GM21529 (cell line): ENCODE measurements at regions not wholly inside any gene's neighbourhood (a gene's known extent, or its start where the extent isn't known, plus 50 kb on each side); places are given as distances from the start of the nearest gene placed in this dataset.

Experiments
- ATAC-seq: cut with Tn5 transposase; IDR thresholded peaks from one replicate; pipeline ENCODE4 v1.9.1; 2021; ENCODE audit not compliant: unreplicated experiment

DNA sequence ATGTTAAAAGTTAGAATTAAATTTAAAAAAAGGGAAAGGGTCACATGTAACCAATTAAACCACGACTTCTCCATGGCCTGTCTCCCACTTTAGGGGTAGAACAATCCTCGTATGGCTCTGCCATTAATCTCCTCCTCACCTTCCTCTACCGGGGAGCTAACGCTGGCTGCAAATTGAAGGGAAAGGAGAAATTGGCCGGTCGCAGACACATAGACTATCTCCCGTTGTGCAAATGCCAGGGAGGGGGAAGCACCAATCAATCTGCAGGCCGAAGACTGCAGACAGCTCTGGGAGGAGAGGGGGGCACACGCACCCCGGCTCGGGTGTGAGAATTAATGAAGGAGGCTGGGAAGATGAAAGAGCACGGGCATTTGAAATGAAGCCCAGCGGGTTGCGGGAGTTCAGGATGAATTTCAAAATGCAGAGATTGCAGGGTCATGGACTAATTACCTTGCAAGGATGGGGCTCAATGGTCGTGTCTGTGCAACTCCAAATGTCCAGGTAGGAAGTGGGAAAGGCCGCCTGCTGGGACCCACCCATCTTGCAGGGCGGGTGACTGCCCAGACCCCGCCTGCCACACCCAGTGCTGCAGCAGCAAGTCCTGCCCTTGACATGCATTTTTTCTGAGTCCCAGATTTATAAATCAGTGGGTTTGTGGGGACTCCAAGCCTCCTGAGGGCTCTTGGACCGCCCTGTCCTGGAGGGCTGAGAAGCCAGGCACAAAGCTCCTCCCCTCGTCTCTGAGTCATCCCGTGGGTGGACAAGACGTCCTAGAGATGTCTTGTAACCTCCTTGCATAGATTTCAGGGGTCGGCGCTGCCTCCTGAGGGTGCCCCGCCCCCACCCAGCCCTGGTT is 534.2 kb downstream of the TBC1D22A start:
- no peak for ATAC-seq

DNA sequence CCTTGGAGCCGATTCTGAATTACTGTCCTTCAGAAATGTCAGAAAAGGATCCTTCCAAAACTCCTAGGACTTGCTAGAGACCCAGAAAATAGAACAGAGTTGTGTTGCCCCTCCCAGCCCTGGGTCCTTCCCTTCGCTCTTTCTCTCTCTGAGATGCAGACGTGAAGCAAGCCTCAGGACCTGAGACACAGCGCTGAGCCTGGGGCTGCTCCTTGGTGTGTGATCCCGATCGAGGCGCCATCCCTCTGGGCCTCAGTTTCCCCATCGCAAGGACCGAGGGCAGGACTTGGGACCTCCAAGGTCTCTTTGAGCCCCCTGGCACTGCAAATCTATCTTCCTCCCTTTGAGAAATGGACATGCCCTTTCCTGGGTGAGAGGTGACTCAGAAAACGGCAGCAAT is 533.5 kb downstream of the TBC1D22A start:
- ATAC-seq = no peak

DNA sequence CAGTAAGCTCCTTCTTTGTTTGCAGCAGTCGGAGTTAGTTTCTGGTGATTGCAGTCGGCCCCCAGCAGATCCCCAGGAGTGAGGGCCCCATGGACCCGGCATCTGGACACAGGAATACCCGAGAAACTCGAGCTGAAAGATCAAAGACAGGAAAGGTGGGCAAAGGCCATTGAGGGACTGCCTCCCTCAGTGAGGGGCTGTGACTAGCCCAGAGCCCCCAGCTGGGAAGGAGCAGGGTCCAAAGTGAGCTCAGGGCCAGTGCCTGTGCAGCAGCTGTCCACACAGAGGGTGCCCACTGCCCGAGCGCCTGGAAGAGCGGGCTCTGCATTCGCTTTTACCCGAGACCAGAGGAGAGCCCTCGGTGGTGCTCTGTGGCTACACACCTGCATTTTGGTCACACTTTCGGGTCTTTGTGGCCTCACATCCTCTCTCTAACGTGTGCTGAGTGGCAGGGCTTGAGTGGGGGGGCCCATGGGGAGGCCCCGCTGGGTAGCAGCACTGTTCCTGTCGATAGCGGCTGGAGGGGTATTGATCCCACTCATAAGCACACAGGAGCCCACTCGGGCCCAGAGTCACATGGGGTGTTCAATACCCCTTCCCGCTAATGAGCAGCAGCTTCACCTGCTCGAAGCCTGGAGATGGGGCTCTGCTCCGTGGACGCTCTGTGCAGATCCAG is 532.9 kb downstream of the TBC1D22A start:
- ATAC-seq = no peak

DNA sequence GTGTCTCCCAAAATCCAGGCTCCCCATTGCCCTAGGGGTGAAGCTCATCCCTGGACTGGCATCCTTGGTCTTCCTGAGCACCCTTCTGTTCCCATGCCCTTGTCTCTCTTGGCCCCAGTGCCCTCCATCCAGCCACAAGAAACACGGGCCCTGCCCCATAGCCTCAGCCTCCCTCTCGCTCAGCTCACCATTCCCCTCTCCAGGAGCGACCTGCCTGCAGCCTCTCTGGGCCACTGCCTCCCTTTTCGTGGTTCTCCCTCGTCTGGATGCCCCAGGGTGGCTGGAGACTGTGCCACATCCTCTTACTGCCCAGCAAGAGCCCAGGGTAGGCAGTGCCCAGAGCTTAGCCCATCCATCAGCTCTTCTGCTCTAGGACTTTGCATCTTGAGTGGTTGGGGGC is 532.1 kb downstream of the TBC1D22A start:
- ATAC-seq = no peak

DNA sequence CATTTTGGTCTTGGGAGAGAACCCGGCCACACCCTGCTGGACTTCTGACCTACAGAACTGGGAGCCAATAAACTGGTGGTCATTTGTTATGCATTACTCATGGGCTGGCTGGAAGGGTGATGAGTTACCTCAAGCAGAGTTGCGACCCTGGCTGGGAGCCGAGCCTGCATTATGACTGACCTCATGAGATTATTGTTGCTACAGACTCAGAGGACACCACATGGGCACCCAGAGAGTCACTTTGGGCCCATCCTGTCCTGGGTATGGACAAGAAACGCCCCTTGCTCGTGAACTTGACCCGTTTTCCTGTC is 531.7 kb downstream of the TBC1D22A start:
- no peak for ATAC-seq

DNA sequence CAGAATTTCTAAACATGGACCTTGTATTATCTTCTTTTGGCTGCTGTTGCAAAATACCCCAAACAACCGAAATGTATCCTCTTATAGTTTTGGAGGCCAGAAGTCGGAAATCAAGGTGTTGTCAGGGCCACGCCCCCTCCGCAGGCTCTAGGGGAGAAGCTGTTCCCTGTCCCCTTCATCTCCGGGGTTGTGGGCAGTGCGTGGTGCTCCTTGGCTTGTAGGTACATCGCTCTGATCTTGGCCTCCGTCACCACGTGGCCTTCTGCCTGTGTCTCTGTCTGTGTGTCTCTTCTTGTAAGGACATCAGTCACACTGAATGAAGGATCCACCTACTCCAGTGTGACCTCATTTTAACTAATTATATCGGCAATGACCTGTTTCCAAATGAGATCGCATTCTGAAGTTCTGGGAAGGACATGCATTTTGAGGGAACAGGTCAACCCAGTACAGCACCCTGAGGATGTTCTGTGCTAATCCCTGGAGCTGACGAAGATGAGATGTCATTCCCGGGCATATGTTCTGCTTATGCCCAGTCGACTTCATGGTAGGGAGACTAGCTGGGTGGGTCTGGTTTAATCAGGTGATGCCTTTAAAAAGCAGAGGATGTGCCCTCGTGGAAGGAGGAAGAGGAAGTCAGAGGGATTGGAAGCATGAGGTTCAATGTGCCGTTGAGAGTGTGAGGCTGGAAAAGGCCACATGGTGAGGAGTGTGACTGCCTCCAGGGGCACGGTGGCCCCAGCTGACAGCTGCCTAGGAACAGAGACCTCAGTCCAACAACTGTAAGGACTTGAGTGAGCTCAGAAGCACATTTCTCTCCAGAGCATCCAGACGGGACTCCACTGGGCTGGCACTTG is 531.1 kb downstream of the TBC1D22A start:
- ATAC-seq = no peak

DNA sequence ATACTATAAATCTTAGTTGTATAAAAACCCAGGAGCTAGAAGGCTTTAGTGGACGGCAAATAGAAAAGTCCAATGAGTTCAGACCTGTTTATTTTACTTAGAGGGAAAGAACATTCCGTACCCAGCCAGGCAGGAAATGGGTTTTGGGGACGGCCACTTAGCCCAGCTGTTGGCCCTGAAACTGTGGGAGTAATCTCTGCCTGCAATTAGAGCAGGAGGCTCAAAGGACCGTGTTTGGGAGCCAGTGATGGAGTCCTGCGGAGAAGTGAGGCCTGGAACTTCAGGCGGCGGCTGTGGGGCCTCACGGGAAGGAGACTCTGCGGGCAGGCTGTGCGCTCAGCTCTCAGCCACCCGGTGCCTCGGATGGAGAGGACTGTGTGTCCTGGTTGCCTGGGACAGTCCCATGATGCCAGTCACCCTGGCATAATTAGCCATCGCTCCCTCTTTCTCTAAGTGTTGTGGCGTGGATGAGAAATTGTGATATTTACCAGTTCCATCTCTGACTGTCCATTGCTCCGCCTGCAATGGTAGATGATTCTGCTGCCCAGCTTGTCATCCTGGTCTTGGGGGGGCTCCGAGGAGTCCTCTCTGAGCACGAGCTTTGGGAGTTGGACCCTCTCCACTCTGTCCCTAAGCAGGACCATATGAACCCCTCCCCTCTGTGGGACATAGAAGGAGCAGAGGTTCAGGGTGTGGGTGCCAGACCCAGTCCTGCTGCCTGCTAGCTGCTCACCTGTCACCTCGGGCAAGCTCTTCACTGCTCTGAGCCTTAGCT is 530.3 kb downstream of the TBC1D22A start:
- ATAC-seq = no peak

DNA sequence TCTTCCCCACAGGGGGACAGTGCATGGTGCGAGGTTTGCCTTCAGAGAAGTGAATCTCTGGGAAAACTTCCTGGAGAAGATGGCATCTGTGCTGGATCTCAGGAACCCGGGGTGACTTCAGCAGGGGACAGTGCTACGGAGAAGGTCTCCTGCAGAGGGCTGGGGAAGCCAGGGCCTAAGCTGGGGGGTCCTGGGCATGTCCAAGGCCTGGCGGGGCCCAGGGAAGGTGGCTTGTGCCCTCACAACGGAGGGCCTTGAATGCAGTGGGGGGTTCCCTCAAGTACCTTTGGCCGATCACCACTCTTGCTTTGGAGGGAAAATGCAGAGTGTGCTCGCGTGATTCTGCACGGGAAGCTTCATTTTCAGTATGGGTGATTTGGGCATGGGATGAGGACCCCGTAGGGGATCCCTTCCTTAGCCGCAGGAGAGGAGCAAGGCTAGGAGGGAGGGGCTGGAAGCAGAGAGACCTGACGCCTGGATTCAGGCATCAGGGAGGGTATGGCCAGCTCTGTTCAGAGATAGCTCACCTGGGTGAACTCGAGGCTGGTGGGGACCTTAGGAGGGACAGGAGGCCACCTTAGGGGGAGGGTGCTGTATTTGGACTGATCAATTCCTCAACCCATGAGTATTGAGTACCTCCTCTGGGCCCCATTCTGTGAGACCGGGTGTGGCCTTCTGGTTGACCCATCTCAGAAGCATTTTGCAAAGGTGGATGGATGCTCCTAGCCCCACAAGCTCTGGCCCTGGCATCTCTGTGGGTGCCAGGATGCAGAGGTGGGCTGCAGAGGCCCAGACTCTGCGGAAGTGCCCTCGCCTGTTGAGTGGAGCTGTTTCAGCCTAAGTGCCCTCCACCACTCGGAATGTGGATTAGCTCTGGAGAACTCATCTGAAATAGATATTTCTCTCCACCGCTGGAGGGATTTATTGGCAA is 529.4 kb downstream of the TBC1D22A start:
- no peak for ATAC-seq

DNA sequence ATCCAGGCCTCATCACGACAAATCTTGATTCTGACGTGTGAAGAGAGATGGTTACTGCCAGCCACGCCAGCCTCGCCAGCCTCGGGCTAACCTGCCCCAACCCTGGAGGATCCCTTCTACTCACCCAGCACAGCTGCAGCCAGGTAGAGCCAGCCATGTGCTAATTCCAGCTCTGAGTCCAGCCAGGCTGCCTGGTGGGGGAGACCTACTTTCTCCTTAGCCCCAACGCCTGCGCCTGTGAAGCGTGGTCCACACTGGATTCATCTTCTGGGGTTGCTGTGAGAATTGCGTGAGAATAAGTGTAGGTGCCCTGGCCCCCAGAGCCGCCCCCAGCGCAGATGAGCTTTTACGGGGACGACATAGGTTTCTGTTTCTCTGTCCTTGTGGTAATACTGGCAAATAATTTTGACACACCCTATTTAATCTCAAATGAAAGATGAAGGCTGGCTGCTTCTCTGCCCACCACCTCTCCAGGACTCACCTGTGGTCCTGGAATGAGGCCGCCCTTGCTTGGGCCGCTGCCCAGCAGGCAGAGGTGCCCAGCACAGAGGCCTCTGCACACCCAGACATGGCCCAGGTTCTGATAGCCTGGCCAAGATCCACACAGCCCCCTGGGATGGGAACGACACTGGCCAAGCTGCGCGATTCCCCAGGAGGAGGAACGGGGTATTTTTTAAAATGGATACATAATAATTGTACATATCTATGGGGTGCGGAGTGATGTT is 528.4 kb downstream of the TBC1D22A start:
- ATAC-seq = no peak

DNA sequence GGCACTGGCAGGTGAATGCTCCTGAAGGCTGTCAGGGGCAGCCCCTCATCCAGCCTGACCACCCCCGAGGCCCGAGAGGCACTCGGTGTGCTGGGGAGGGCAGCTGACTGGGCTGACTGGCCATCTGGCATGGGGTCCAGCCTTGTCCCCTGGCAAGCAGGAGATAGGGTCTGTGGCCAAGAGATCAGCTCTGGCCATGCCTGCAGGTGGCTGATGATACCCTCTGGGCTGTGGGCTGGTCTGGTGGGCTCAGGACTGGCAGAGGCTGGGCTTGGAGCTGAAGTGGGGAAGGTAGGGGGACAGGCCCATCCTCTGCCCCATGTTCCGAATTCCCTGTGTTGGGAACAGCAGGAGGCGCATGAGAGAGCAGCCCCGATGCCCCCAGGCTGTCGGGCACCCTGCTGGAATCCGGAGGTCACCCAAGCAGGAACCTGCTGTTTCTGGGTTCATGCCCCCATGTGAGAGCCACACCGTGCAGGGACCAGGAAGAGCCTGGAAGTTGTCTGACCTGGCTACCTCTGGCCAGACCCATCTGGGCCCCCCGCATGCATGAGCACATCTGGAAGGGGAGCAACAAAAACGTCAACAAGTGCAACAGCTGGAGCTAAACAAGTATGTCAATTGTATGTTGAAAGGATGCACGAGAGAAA is 527.0 kb downstream of the TBC1D22A start:
- no peak for ATAC-seq

DNA sequence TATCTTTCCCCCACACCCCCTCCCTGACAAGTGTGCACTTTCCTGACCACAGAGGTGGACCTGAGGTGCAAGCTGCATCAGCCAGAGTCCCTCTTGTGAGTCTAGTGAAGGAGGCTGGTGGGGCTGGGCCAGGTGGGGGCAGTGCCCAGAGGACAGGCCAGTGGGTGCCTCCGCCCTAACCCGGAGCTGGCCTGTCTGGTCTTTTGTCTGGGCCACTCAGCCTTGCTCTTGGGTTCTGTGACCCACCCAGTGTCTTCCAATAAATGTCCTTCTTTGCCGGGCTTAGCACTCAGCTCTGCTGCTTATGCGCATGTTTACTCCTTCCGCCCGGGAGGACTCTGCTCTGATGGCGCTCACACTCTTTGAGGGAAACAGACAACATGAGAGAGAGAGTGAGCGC is 526.2 kb downstream of the TBC1D22A start:
- ATAC-seq = no peak

DNA sequence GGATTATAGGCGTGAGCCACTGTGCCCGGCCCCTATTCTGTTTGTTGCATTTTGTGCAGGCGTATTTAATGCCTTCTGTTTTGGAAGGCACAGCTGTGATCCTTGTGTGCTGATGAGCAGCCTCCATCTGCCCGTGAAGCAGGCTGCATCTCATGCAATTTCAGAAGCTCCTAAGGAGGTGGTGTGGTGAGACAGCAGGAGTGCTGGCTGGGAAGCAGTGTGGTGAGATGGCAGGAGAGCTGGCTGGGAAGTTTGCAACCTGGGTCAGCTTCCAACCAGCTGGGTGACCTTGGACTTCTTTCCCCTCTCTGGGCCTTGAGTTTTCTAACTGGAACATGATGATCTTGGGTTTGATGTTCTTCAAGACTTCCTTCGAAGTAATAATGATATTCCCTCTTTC is 525.1 kb downstream of the TBC1D22A start:
- ATAC-seq = no peak

DNA sequence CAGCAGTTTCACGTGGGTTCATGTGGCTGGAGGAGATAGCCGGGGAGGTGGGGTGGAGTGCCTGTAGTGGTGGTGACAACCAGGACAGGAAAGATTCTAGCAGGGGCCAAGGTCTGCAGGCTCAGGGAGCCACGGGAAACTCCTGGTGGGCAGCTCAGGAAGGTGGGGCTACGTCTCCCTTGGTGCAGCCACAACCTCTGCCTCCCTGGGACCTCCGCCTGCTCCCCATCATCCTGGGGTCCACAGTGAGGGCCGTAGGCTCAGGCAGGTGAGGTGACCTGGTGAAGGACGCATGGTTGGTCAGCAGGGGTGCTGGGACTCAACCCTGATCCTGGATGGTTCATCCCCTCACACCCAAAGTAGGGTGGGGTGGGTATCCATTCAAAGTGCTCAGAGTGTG is 524.1 kb downstream of the TBC1D22A start:
- ATAC-seq = no peak

DNA sequence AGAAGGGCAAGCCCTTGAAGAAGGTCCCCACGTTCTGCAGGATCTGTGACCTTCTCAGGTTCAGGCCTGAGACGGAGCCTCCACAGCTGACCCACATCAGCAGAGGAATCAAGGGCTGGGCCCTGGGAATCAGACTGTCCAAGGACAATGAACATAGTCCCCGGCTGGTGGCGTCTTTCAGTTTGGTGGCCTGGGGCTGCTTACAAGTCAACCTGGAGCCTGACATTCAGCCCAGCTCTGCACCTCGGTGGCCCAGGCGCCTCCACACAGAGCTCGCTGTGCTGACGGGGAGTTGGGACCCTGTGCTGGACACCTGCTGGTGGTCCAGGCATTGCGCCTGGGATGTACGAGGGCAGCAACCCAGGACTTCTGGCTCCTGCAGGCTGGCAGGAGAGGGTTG is 523.5 kb downstream of the TBC1D22A start:
- no peak for ATAC-seq

DNA sequence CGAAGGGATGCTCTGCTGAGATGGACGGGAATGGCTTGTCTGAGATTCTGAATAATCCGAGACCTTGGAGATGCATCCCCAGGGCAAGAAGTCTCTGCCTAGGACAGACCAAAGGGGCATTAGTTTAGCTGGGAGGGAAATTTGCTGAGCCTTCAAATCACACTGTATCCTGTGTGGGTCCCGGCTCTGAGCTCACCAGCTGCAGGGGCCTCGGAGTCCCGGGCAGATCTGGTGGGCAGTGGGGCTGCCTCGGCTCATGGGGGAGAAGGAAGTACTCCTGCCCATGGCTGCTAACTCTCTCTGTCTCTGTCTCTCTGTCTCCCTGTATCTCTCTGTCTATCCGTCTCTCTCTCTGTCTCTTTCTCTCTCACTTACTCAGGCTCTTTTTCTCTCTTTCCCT is 522.4 kb downstream of the TBC1D22A start:
- ATAC-seq = no peak

DNA sequence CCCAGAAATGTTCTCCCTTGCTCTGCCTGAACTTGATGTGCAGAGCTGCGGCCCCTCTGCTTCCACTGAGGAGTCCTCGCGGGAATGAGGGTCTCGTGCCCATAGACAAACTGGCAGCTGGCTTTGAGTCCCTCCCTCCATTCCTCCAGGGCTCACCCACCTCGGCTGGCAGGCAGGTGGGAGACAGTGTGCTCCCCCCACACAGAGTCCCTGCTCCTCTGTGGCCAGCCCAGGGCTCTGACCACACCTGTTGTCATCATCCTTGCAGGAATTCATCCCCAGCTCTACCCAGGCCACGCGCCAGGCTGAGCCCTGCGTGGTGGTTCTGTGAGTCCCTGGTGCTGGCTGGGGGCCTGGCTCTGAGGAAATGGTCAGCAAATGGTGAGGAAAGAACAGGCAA is 521.9 kb downstream of the TBC1D22A start:
- ATAC-seq = no peak

DNA sequence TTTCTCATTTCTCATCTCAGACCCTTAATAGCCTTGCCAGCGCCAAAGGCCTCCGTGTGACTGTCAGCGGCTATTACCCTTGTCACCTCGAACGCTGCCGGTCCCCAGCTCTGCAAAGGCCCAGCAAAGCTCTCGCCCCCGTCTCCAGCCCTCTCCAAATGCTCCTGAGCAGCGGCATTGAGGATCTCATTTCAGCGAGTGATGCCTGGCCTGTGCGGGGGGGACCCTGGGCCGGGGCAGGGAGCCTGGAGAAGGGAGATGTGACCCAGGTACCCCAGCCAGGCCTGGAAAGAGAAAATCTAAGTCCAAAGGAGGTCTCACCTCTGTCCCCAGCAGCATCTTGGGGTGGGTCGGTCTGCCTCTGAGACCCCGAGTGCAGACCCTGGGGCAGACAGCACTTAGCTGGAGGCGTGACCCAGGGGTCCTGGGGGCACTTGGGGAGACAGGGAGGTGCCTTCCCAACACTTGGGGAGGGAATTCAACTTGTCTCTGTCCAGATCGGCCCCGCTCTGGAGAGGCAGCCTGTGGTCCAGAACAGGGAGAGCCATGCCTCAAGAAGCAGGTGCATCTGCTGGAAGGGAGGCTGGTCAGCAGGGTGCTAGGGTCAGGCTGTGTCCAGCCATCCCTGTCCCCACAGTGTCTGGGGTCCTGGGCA is 521.3 kb downstream of the TBC1D22A start:
- no peak for ATAC-seq

DNA sequence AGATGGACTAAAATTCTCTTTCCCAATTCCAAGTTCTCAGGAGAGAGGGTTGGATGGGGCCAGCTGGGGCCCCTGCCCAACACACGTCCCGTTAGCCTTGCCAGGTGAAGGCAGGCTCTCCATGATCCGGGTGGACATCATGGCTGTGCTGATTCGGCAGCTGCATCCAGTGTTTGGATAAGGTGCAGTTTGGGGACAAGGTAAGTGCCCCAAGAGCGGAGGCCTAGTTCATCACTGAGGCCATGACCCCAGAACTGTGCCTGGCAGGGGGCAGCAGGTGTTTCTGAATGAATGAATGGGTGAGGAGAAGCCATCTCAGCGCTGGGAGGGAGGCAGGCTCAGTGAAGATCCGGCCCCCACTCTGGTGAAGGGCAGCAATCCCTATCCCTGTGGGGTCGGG is 520.4 kb downstream of the TBC1D22A start:
- no peak for ATAC-seq
